ENCODE measurements at regions not wholly inside any gene's neighbourhood (a gene's known extent, or its start where the extent isn't known, plus 50 kb on each side); places are given as distances from the start of the nearest gene placed in this dataset.

GRCh38 chr18:55864281-55864680 is 276.3 kb upstream of the TCF4 start:
- no peak for TF ChIP-seq POLR2A (IDR thresholded peaks at IDR 0.05; ENCODE audit: low read depth, low read length)
- TF ChIP-seq POLR2AphosphoS5 (IDR thresholded peaks at IDR 0.05; ENCODE audit: low read depth, low read length): no peak
- TF ChIP-seq PAX5 (IDR thresholded peaks at IDR 0.05; ENCODE audit: insufficient read depth, low read length, severe bottlenecking): no peak
- no peak for TF ChIP-seq SPI1 (IDR thresholded peaks at IDR 0.05; ENCODE audit: low read depth, low read length)
- no peak for TF ChIP-seq TAF1 (IDR thresholded peaks at IDR 0.05; ENCODE audit: low read depth, low read length)
- TF ChIP-seq POU2F2 (IDR thresholded peaks at IDR 0.05; ENCODE audit: low read depth, low read length): no peak

Measured in GM12891 (cell line).